DMS114 treated with DMSO at 0.1 percent for 48 hours (cell line): ENCODE measurements at regions not wholly inside any gene's neighbourhood (a gene's known extent, or its start where the extent isn't known, plus 50 kb on each side); places are given as distances from the start of the nearest gene placed in this dataset.

Experiments used
- DNase-seq: peaks from one replicate; lab custom pipeline; 2025; ENCODE audit not compliant: unreplicated experiment; lab: John Stamatoyannopoulos, UW

GRCh38 chr2:219995991-219996765 lies 368.7 kb downstream of the SLC4A3 start:
- no peak for DNase-seq

GRCh38 chr2:219997341-219997851 lies 370.0 kb downstream of the SLC4A3 start:
- no peak for DNase-seq

GRCh38 chr2:219998107-219998506 lies 370.7 kb downstream of the SLC4A3 start:
- DNase-seq, result no peak

GRCh38 chr2:219998714-219999227 lies 371.3 kb downstream of the SLC4A3 start:
- DNase-seq, result no peak

- DNase-seq, result no peak
These were observed 372.6 kb downstream of the SLC4A3 start for GRCh38 chr2:220000080-220000479.

GRCh38 chr2:220000586-220000985 lies 373.2 kb downstream of the SLC4A3 start:
- DNase-seq, result no peak

- DNase-seq, result no peak
These were observed 374.3 kb downstream of the SLC4A3 start for GRCh38 chr2:220001751-220002150.

GRCh38 chr2:220002251-220002650 lies 374.8 kb downstream of the SLC4A3 start:
- DNase-seq, result no peak

- no peak for DNase-seq
These were observed 375.3 kb downstream of the SLC4A3 start for GRCh38 chr2:220002699-220003098.

GRCh38 chr2:220005362-220005761 lies 377.9 kb downstream of the SLC4A3 start:
- no peak for DNase-seq

GRCh38 chr2:220006152-220006621 lies 378.8 kb downstream of the SLC4A3 start:
- DNase-seq, result no peak

GRCh38 chr2:220011859-220012258 lies 384.4 kb downstream of the SLC4A3 start:
- DNase-seq, result no peak

- DNase-seq, result no peak
These were observed 387.5 kb downstream of the SLC4A3 start for GRCh38 chr2:220014961-220015360.

GRCh38 chr2:220015576-220015975 lies 388.1 kb downstream of the SLC4A3 start:
- DNase-seq, result no peak

GRCh38 chr2:220025207-220025606 lies 397.8 kb downstream of the SLC4A3 start:
- DNase-seq, result no peak

GRCh38 chr2:220029013-220029412 lies 401.6 kb downstream of the SLC4A3 start:
- no peak for DNase-seq

- DNase-seq, result no peak
These were observed 406.1 kb downstream of the SLC4A3 start for GRCh38 chr2:220033546-220033945.

- DNase-seq, result no peak
These were observed 407.1 kb downstream of the SLC4A3 start for GRCh38 chr2:220034426-220035130.

- no peak for DNase-seq
These were observed 409.0 kb downstream of the SLC4A3 start for GRCh38 chr2:220036431-220036830.

GRCh38 chr2:220040346-220040745 lies 412.9 kb downstream of the SLC4A3 start:
- DNase-seq, result no peak

GRCh38 chr2:220041447-220041846 lies 414.0 kb downstream of the SLC4A3 start:
- no peak for DNase-seq
